ENCODE measurements at regions not wholly inside any gene's neighbourhood (a gene's known extent, or its start where the extent isn't known, plus 50 kb on each side); places are given as distances from the start of the nearest gene placed in this dataset.
A peak's percentile ranks its signal among the peaks of the same experiment; 100 is the strongest.

DNA sequence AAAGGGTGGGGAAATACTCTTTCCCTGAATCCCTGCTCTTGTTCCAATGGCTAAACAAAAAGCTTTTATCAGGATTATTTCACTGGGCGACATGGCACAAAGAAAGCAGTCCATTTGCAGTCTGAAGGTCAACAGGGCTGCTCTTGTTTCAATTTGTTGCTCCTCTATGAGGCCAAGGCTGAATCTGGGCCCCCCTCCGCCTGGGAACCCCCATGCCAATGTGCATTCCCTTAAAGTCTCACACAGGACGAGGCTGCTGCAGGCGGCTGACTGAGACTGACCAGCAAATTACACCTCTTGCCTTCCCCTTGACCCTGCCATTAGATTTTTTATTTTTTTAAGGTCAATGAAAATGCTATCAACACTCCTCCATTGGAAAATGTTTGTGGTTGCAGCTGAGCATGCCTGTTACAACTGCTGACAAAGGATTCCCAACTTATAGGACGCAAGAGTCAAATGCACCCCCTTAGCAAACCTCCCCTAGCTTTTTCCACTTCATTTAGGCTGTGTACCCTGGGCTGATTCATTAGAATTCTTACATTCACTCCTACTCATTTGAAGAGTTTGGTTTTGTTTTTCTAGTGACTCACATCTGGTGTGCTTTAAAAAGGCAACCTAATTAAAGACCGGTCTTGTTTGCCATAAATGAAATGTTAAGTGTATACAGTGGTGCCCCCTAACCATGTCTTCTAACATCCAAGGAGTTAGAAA lies 60.8 kb upstream of the ARHGEF3 start:
- no CpG with 5 or more reads among the region's 6 CpGs for WGBS (ENCODE audit: extremely low coverage, insufficient coverage, low lambda C conversion rate)
- no peak overlapping the region for H3K4ac ChIP-seq (ENCODE audit: low read depth, low read length)

DNA sequence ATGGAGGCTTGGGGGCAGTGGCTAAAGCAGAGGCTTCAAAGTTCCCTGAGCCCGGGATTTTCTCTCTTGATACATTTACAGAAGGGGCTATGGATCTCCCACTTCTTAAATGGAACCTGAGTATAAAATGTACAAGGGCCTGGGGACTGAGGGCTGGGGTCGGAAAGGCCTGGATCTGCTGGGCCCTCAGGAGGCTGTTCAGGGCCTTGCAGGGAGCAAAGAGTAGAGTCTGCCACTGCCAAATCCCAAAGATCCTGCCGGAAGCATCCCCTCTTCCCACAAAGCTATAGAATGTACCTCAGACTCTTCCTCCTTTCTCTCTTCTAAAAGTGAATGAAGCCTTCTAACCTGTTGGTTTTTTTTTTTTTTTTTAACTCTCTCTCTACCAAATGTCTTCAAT lies 59.8 kb upstream of the ARHGEF3 start:
- H4K5ac ChIP-seq (ENCODE audit: low read length): no peak overlapping the region

More for the DNA sequence above, 60.8 kb upstream of the ARHGEF3 start:
- H3K27ac ChIP-seq (ENCODE audit: low read depth, low read length): no peak overlapping the region
- H2BK5ac ChIP-seq (ENCODE audit: low read length): no peak overlapping the region
- H3K79me1 ChIP-seq (ENCODE audit: low read length): no peaks in the 10 kb centered on the region
- H3K18ac ChIP-seq (ENCODE audit: low read length): no peak overlapping the region
- H3K4me1 ChIP-seq (ENCODE audit: control insufficient read depth, low read depth, low read length): peaks cover 3% of the 10 kb centered on the region
- no peak for DNase-seq
- H3K27me3 ChIP-seq (ENCODE audit: insufficient read depth, low read length, poor library complexity): no peaks in the 10 kb centered on the region
- H3K4me2 ChIP-seq (ENCODE audit: low read length): no peak overlapping the region
- H3K36me3 ChIP-seq (ENCODE audit: control insufficient read depth, insufficient read depth, low read length): no peaks in the 10 kb centered on the region
- H3K9ac ChIP-seq (ENCODE audit: low read length): no peak overlapping the region
- H3K56ac ChIP-seq (ENCODE audit: low read length): no peak overlapping the region
- no peak overlapping the region for H2AK5ac ChIP-seq (ENCODE audit: low read length)
- no peak overlapping the region for H3K23ac ChIP-seq (ENCODE audit: low read length)
- no peak overlapping the region for H3K4me3 ChIP-seq (ENCODE audit: low read length)
- H4K5ac ChIP-seq (ENCODE audit: low read length): no peak overlapping the region
- H2BK120ac ChIP-seq (ENCODE audit: low read depth, low read length): no peak overlapping the region
- no peaks in the 10 kb centered on the region for H3K79me2 ChIP-seq (ENCODE audit: control insufficient read depth, insufficient read depth, low read length)
- no peak overlapping the region for H4K8ac ChIP-seq (ENCODE audit: low read depth, low read length)
- H2BK15ac ChIP-seq (replicated peaks; ENCODE audit: low read depth): no peak overlapping the region

DNA sequence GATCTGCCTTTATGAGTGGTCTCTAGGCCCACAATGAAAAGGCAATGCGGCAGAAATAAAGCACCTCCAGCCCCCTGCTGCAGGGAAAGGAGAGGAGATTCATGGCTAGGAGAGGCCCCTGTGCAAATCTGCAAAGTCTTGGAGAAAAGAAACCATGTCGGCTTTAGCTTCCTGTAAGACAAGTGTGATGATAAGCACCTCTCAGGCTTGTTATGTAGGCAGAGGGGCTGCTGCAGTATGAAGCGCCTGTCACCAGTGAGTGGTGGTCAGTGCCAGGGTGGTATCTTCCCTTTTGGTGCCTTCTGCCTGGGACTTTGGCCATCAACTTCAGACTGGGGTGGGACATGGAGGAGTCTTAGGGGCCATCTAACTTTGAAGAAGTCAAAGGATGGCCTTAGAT lies 59.2 kb upstream of the ARHGEF3 start:
- no peak overlapping the region for H2BK5ac ChIP-seq (ENCODE audit: low read length)
- no CpG with 5 or more reads among the region's 3 CpGs for WGBS (ENCODE audit: extremely low coverage, insufficient coverage, low lambda C conversion rate)
- peaks cover 3% of the 10 kb centered on the region for H3K4me1 ChIP-seq (ENCODE audit: control insufficient read depth, low read depth, low read length)
- no peaks in the 10 kb centered on the region for H3K79me1 ChIP-seq (ENCODE audit: low read length)
- H3K18ac ChIP-seq (ENCODE audit: low read length): peak overlapping the region; percentile 44
- H3K9ac ChIP-seq (ENCODE audit: low read length): no peak overlapping the region
- no peak overlapping the region for H2AK5ac ChIP-seq (ENCODE audit: low read length)
- no peak overlapping the region for H3K56ac ChIP-seq (ENCODE audit: low read length)
- no peak overlapping the region for H3K4me2 ChIP-seq (ENCODE audit: low read length)
- no peaks in the 10 kb centered on the region for H3K36me3 ChIP-seq (ENCODE audit: control insufficient read depth, insufficient read depth, low read length)
- no peak overlapping the region for H3K4me3 ChIP-seq (ENCODE audit: low read length)
- no peak overlapping the region for H2BK120ac ChIP-seq (ENCODE audit: low read depth, low read length)
- DNase-seq: peak; percentile 22
- H4K8ac ChIP-seq (ENCODE audit: low read depth, low read length): no peak overlapping the region
- H2BK15ac ChIP-seq (replicated peaks; ENCODE audit: low read depth): no peak overlapping the region
- H3K79me2 ChIP-seq (ENCODE audit: control insufficient read depth, insufficient read depth, low read length): no peaks in the 10 kb centered on the region
- H3K23ac ChIP-seq (ENCODE audit: low read length): no peak overlapping the region
- no peak overlapping the region for H4K5ac ChIP-seq (ENCODE audit: low read length)
- no peak overlapping the region for H3K4ac ChIP-seq (ENCODE audit: low read depth, low read length)
- H3K27ac ChIP-seq (ENCODE audit: low read depth, low read length): peak overlapping the region; percentile 38
- H3K27me3 ChIP-seq (ENCODE audit: insufficient read depth, low read length, poor library complexity): no peaks in the 10 kb centered on the region

More for the DNA sequence above, 59.8 kb upstream of the ARHGEF3 start:
- no CpG with 5 or more reads among the region's 3 CpGs for WGBS (ENCODE audit: extremely low coverage, insufficient coverage, low lambda C conversion rate)
- Histone ChIP-seq H3K18ac (ENCODE audit: low read length) (peak overlapping the region; percentile 44), H2BK15ac (replicated peaks; ENCODE audit: low read depth) (no peak overlapping the region), H3K4me2 (ENCODE audit: low read length) (no peak overlapping the region), H3K36me3 (ENCODE audit: control insufficient read depth, insufficient read depth, low read length) (no peaks in the 10 kb centered on the region), H3K79me1 (ENCODE audit: low read length) (no peaks in the 10 kb centered on the region), H2AK5ac (ENCODE audit: low read length) (no peak overlapping the region), H3K4me1 (ENCODE audit: control insufficient read depth, low read depth, low read length) (peaks cover 3% of the 10 kb centered on the region), H3K9ac (ENCODE audit: low read length) (no peak overlapping the region), H3K23ac (ENCODE audit: low read length) (no peak overlapping the region), H3K56ac (ENCODE audit: low read length) (no peak overlapping the region), H2BK5ac (ENCODE audit: low read length) (no peak overlapping the region), H4K8ac (ENCODE audit: low read depth, low read length) (no peak overlapping the region), H3K4ac (ENCODE audit: low read depth, low read length) (no peak overlapping the region), H3K27me3 (ENCODE audit: insufficient read depth, low read length, poor library complexity) (no peaks in the 10 kb centered on the region), H3K79me2 (ENCODE audit: control insufficient read depth, insufficient read depth, low read length) (no peaks in the 10 kb centered on the region), H2BK120ac (ENCODE audit: low read depth, low read length) (no peak overlapping the region), H3K27ac (ENCODE audit: low read depth, low read length) (no peak overlapping the region), H3K4me3 (ENCODE audit: low read length) (no peak overlapping the region)
- no peak for DNase-seq

DNA sequence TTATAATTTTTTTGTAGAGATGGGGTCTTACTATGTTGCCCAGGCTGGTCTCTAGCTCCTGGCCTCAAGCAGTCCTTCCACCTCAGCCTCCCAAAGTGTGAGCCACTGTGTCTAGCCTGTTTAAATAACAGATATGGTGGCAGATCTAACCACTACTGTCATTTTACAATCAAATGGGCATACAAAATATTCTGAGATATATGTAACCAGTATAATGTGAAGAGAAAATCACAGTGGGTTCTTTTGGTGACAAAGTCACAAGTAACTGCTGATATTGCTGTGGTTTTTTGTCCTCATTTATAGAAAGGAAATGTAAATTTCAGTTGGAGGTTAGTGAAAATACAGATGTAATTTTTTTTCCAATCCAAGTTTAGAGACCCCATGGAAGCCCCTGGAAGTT lies 58.6 kb upstream of the ARHGEF3 start:
- no peak overlapping the region for H2BK15ac ChIP-seq (replicated peaks; ENCODE audit: low read depth)
- H3K56ac ChIP-seq (ENCODE audit: low read length): no peak overlapping the region
- H3K4me2 ChIP-seq (ENCODE audit: low read length): no peak overlapping the region
- H3K9ac ChIP-seq (ENCODE audit: low read length): no peak overlapping the region
- no peak overlapping the region for H3K27ac ChIP-seq (ENCODE audit: low read depth, low read length)
- no peak overlapping the region for H3K4ac ChIP-seq (ENCODE audit: low read depth, low read length)
- DNase-seq: no peak
- no peak overlapping the region for H2BK120ac ChIP-seq (ENCODE audit: low read depth, low read length)
- no peak overlapping the region for H2AK5ac ChIP-seq (ENCODE audit: low read length)
- no peak overlapping the region for H4K5ac ChIP-seq (ENCODE audit: low read length)
- H3K4me1 ChIP-seq (ENCODE audit: control insufficient read depth, low read depth, low read length): peaks cover 3% of the 10 kb centered on the region
- H2BK5ac ChIP-seq (ENCODE audit: low read length): no peak overlapping the region
- no peak overlapping the region for H4K8ac ChIP-seq (ENCODE audit: low read depth, low read length)
- H3K18ac ChIP-seq (ENCODE audit: low read length): no peak overlapping the region
- H3K79me1 ChIP-seq (ENCODE audit: low read length): no peaks in the 10 kb centered on the region
- H3K36me3 ChIP-seq (ENCODE audit: control insufficient read depth, insufficient read depth, low read length): no peaks in the 10 kb centered on the region
- H3K23ac ChIP-seq (ENCODE audit: low read length): no peak overlapping the region
- no peak overlapping the region for H3K4me3 ChIP-seq (ENCODE audit: low read length)
- H3K27me3 ChIP-seq (ENCODE audit: insufficient read depth, low read length, poor library complexity): no peaks in the 10 kb centered on the region
- no peaks in the 10 kb centered on the region for H3K79me2 ChIP-seq (ENCODE audit: control insufficient read depth, insufficient read depth, low read length)

DNA sequence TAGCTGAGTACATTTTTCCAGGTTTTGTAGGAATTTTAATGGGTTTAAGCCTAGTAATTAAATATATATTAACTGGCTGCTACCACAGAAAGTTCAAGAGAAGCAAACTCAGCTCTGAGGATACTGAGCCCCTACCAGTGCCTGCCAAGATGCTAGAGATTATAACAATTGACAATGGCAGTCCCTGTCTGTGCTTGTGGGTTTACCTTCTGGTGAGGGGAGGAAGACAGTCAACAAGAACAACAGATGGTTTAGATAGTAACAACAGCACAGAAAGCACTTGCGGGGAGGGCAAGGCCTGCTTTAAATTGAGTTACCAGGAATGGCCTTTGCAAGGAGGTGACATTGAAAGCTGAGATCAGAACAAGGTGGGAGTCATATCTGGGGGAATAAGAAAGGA lies 56.6 kb upstream of the ARHGEF3 start:
- no peaks in the 10 kb centered on the region for H3K36me3 ChIP-seq (ENCODE audit: control insufficient read depth, insufficient read depth, low read length)
- no peaks in the 10 kb centered on the region for H3K27me3 ChIP-seq (ENCODE audit: insufficient read depth, low read length, poor library complexity)
- H2AK5ac ChIP-seq (ENCODE audit: low read length): no peak overlapping the region
- H4K5ac ChIP-seq (ENCODE audit: low read length): no peak overlapping the region
- no peak overlapping the region for H3K27ac ChIP-seq (ENCODE audit: low read depth, low read length)
- peaks cover 3% of the 10 kb centered on the region for H3K4me1 ChIP-seq (ENCODE audit: control insufficient read depth, low read depth, low read length)
- no CpG with 5 or more reads among the region's 1 CpG for WGBS (ENCODE audit: extremely low coverage, insufficient coverage, low lambda C conversion rate)
- no peak overlapping the region for H2BK5ac ChIP-seq (ENCODE audit: low read length)
- H2BK15ac ChIP-seq (replicated peaks; ENCODE audit: low read depth): no peak overlapping the region
- no peak overlapping the region for H3K18ac ChIP-seq (ENCODE audit: low read length)
- DNase-seq: no peak
- H3K4me3 ChIP-seq (ENCODE audit: low read length): no peak overlapping the region
- H3K79me2 ChIP-seq (ENCODE audit: control insufficient read depth, insufficient read depth, low read length): no peaks in the 10 kb centered on the region
- H3K79me1 ChIP-seq (ENCODE audit: low read length): no peaks in the 10 kb centered on the region
- no peak overlapping the region for H3K9ac ChIP-seq (ENCODE audit: low read length)
- no peak overlapping the region for H2BK120ac ChIP-seq (ENCODE audit: low read depth, low read length)
- H3K4ac ChIP-seq (ENCODE audit: low read depth, low read length): no peak overlapping the region
- no peak overlapping the region for H3K56ac ChIP-seq (ENCODE audit: low read length)
- H4K8ac ChIP-seq (ENCODE audit: low read depth, low read length): no peak overlapping the region
- H3K4me2 ChIP-seq (ENCODE audit: low read length): no peak overlapping the region
- no peak overlapping the region for H3K23ac ChIP-seq (ENCODE audit: low read length)

DNA sequence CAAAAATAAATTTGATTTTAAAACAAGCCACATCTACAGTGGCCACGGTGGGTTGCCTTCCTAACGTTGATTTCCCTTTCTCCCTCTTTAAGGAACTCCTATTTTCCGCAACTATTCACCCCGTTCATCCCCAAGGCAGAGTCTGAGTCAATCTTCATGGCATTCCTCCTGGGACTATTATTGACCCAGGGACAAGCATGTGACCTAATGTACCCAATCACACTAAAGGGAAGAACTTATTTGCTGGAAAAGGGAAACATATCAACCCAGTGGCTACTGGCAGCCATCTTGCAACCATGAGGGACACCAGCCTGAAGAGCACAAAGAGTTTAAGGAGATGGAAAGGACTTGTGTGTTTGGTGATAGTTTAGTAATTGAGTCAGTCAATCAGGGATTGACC lies 55.4 kb upstream of the ARHGEF3 start:
- Histone ChIP-seq H3K27me3 (ENCODE audit: insufficient read depth, low read length, poor library complexity) (no peaks in the 10 kb centered on the region), H3K27ac (ENCODE audit: low read depth, low read length) (no peak overlapping the region), H3K9ac (ENCODE audit: low read length) (no peak overlapping the region), H3K4me3 (ENCODE audit: low read length) (no peak overlapping the region), H2BK5ac (ENCODE audit: low read length) (no peak overlapping the region), H4K5ac (ENCODE audit: low read length) (no peak overlapping the region), H3K4ac (ENCODE audit: low read depth, low read length) (no peak overlapping the region), H3K4me1 (ENCODE audit: control insufficient read depth, low read depth, low read length) (peaks cover 3% of the 10 kb centered on the region), H3K18ac (ENCODE audit: low read length) (no peak overlapping the region), H3K79me2 (ENCODE audit: control insufficient read depth, insufficient read depth, low read length) (no peaks in the 10 kb centered on the region), H3K36me3 (ENCODE audit: control insufficient read depth, insufficient read depth, low read length) (no peaks in the 10 kb centered on the region), H3K4me2 (ENCODE audit: low read length) (no peak overlapping the region), H3K79me1 (ENCODE audit: low read length) (no peaks in the 10 kb centered on the region), H2BK15ac (replicated peaks; ENCODE audit: low read depth) (no peak overlapping the region), H2AK5ac (ENCODE audit: low read length) (no peak overlapping the region), H3K56ac (ENCODE audit: low read length) (no peak overlapping the region), H4K8ac (ENCODE audit: low read depth, low read length) (no peak overlapping the region), H3K23ac (ENCODE audit: low read length) (no peak overlapping the region), H2BK120ac (ENCODE audit: low read depth, low read length) (no peak overlapping the region)
- DNase-seq: no peak
- no CpG with 5 or more reads among the region's 4 CpGs for WGBS (ENCODE audit: extremely low coverage, insufficient coverage, low lambda C conversion rate)
